H1 (cell line): ENCODE measurements at regions not wholly inside any gene's neighbourhood (a gene's known extent, or its start where the extent isn't known, plus 50 kb on each side); places are given as distances from the start of the nearest gene placed in this dataset.

Experiments
- POU5F1 ChIP-seq: IDR thresholded peaks from 2 replicates; pipeline ENCODE4 v1.6.1; 2011; ENCODE audit warnings: low read depth, mild to moderate bottlenecking, low read length, moderate library complexity
- RAD21 ChIP-seq, 2 experiments: IDR thresholded peaks in 1 of 2; conservative IDR thresholded peaks in 1 of 2; 2 replicates each; pipeline ENCODE4 v1.6.1; 2011; ENCODE audit warnings: low read depth in 2 of 2, low read length in 2 of 2, improper control_type of control experiment in 1 of 2, inconsistent platforms in 1 of 2, mild to moderate bottlenecking in 1 of 2, moderate library complexity in 1 of 2
- TF ChIP-seq, protein P1 (sequence below), 3 experiments: IDR thresholded peaks; 1 replicate in 2 of 3; 2 replicates in 1 of 3; pipeline versions ENCODE4 v1.5.1 to v1.6.1; 2011; ENCODE audit warnings: low read length in 3 of 3, mild to moderate bottlenecking in 3 of 3, inconsistent platforms in 2 of 3, low read depth in 1 of 3, moderate library complexity in 1 of 3; ENCODE audit not compliant: insufficient read depth in 1 of 3; ENCODE audit errors: control extremely low read depth in 1 of 3

DNA sequence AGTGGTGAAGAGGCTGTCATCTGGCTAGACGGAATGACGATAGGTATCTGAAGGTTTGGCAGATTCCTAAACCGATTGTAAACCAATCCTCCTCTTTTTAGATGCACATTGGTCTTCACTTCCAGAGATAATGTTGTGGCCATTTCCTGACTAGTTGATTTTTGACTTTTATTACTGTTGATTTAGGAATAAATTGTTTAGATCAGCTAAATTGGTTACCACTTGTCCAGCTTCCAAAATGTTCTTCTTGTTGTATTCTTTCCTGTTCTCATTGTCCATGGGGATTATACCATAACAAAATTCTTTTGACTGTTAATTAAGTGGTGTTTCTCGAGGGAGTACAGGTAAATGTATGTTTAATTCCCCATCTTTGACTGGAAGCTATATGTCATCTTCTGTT lies 119.7 kb downstream of the MACROH2A1 start (continued):
- TF ChIP-seq, protein P1, sequence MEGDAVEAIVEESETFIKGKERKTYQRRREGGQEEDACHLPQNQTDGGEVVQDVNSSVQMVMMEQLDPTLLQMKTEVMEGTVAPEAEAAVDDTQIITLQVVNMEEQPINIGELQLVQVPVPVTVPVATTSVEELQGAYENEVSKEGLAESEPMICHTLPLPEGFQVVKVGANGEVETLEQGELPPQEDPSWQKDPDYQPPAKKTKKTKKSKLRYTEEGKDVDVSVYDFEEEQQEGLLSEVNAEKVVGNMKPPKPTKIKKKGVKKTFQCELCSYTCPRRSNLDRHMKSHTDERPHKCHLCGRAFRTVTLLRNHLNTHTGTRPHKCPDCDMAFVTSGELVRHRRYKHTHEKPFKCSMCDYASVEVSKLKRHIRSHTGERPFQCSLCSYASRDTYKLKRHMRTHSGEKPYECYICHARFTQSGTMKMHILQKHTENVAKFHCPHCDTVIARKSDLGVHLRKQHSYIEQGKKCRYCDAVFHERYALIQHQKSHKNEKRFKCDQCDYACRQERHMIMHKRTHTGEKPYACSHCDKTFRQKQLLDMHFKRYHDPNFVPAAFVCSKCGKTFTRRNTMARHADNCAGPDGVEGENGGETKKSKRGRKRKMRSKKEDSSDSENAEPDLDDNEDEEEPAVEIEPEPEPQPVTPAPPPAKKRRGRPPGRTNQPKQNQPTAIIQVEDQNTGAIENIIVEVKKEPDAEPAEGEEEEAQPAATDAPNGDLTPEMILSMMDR (IDR thresholded peaks at IDR 0.05; ENCODE audit: control extremely low read depth in 1 of 3, insufficient read depth in 1 of 3, low read depth in 1 of 3, low read length in 3 of 3) = no peak
- TF ChIP-seq POU5F1 = no peak
- no peak for TF ChIP-seq RAD21 (IDR thresholded peaks at IDR 0.05 in 1 of 2, conservative IDR thresholded peaks at IDR 0.05 in 1 of 2; ENCODE audit: low read depth in 2 of 2, low read length in 2 of 2)
